ENCODE measurements at regions not wholly inside any gene's neighbourhood (a gene's known extent, or its start where the extent isn't known, plus 50 kb on each side); places are given as distances from the start of the nearest gene placed in this dataset.
A peak's percentile ranks its signal among the peaks of the same experiment; 100 is the strongest.

DNA sequence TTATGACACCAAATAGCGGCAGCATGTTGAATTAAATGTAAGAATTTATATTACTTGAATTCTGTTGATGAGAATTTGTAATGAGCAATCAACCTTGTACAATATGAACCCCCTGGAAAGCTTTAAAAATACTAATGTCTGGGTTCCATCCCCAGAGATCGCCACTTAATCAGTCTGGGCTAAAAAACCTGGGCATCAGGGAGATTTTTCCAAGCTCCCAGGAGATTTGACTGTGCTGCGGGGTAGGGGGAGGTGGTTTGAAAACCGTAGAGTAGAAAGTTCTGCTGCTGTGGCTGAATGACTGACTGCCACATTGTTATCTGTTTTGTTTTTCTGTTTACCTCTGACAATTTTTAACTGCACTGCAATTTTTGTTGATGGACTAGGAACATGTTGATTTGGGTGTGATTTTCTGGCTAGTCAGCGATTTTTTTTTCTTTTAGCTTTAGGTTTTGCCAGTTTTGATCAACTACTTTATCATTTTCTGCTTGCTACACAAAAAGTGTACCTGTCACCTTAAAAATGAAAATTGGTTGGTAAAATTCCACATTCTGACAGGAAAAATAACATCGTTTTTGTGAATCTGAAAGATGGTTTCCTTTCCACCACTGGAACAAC lies 79.3 kb downstream of the PCTP start:
- DNase-seq (ENCODE audit: low read depth in 3 of 3), result no peak

DNA sequence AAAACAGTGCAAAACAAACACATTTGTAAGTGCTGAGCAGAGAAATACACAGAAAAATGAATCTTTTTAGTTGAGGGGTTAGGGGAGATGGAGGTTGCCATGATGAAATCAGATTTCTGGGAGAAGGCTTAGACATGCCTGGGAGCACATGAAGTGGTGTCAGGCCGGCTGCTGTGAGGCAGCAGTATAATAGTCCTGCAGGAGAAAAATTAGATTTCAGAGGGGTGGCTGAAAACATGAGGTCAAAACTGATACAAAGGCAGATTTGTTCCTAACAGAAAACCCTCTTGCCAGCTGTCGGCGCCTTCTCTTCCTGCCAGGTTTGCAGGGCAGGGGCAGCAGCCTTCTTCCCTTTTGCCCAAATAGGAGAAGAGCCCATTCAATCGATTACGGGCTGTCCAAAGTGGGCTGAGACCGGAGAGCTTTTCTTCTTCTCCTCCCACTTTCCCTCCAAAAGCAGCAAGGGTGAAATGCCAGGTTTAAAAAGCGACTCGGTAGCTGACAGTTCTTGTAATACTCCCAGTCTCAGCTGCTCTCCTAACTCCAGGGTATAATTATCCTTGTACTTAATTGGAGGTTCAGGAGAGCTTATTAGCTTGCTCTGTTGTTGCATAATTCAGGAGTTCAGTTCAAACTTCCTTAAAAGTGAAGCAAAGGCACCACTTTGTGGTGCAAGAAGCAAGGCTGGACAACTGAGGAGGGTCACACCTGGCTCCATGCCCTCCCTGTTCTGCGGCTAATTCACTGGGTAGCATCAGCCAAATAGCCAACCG lies 80.0 kb downstream of the PCTP start:
- DNase-seq (ENCODE audit: low read depth in 3 of 3), result no peak

DNA sequence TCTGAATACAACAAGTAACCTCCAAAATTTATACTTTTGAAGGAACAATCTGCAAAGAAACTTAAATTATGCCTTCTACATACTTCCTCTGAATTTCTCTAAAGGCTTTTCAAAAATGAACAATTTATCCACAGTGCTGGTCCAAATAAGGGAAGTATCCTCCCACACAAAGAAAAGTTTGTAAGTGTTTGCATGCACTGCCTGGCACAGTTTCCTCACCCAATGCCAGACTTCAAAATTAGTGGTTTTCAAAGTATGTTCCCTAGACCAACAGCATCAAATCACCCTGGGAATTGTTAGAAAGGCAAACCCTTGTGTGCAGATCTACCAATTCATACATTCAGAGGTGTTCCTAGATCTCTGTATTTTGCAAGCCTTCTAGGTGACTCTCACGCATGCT lies 82.5 kb downstream of the PCTP start:
- DNase-seq (ENCODE audit: low read depth in 3 of 3), result no peak

DNA sequence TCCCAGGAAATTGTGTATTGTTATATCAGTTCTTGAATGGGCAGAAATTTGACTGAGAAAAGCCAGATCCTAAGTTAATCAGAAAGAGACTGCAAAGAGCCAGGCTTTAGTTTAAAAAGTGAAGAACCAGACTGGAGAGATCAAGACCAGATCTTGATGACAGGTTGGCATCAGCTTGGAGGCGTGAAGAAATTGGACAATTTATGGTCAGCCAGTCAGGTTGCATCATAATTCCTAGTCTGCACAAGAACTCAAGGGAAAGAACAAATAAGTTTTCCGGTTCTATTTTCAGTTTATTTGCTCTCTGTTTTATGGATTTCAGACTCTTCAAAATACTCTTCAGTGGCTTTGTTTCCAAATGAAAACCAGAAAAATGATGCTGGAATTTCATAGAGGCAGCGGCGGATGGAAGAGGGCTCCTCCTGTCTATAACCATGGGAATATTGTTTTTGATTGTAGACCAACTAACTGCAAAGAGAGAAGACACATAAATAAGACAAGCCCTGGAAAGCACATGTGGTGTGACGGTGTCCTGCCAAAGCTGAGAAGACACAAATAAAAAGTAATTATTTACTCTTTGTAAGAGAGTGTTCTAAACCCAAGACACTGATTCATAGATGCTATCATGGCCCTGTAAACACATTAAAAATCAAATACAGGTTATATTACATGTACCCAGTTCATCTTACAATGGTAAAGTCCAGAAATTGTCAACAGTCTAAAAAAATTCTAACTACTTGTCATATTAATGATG lies 91.7 kb downstream of the PCTP start:
- DNase-seq (ENCODE audit: low read depth in 3 of 3), result no peak

DNA sequence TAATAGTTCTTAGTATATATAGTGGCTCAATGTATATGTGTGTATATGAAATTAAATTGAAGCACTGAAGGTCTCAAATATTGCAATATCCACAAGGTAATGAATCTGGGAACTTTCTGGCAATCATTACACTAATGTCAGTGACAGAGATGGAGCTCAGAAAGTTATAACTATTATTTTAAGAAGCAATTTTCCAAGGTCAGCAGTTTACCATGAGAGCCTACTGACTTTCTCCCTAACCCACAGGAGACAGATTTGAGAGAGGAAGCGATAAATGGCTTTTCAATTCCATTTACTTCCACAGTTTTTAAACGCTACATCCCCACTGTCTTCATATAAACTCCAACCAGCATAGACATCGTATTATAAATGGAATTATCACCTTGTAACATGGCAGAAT lies 92.9 kb downstream of the PCTP start:
- DNase-seq (ENCODE audit: low read depth in 3 of 3), result no peak

DNA sequence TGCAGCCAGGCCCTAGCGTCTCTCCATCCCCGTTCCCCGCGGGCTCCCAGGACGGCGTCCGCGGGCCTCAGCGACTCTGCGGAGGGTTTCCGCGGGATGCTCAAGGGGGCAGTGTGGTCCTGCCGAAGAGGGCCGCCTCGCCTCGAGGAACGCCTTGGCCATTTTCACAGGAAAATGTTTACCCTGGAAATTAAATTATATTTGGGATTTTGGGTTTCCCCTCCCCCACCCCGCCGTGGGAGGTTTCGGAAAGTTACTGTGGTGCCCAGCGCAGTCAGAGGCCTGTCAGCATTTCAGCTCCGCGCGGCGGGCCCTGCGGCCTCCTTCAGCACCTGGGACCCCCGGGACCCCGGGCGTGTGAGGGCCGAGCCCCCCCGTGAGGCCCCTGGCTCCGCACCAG lies 94.5 kb downstream of the PCTP start:
- peak in 1 of 3 donors; percentile 0 for DNase-seq (ENCODE audit: low read depth in 3 of 3)

DNA sequence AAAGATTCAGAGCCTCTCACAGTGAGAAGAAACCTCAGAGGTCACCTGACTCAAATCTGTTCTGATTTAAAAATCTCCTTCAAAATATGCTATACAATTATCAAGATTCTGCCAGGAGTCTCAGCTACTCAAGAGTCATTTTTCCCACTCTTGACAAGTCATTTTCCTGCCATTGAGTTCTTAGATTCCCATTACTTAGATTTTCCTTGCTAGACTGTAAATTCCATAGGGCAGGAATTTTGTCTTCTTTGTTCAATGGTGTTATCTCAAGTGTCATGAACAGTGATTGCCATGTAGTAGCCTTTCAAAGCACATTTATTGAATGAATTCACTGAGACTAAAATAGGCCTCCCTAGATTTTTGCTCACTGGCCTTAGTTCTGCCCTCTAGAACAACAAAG lies 95.9 kb downstream of the PCTP start:
- no peak for DNase-seq (ENCODE audit: low read depth in 3 of 3)

DNA sequence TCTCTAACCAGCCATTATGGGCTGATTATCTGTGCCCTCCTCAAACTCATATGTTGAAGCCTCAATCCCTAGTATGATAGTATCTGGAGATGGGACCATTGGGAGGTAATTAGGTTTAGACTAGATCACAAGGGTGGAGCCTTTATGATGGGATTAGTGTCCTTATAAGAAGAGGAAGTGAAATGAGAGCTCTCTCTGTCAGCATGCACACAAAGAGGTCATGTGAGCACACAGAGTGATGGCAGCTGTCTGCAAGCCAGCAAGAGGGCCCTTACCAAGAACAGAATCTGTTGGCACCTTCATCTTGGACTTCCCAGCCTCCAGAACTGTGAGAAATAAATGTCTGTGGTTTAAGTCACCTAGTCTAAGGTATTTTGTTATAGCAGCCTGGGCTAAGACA lies 101.9 kb downstream of the PCTP start:
- no peak for DNase-seq (ENCODE audit: low read depth in 3 of 3)

DNA sequence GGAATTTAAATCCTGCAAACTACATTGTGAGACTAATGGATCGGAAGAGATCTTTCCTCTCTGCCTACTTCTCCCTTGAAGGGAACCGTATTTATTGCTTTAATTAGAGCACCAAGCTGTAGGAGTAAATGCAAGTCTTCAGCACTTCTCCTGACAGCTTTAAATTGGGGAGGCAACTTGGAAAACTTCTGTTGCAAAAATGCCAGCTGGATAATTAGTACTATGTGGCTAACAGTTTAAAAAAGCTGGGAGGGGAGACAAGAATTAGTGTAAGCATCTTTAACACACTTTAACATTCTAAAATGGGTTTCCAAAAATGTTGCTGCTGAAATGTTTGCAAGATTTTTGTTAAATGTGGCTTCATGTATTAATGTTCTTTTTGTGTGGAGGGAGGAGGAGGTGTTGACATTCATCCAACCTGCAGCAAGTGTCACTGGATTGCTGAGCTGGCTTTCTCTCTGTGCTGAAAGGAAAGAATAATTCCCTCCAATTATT lies 108.5 kb downstream of the PCTP start:
- DNase-seq (ENCODE audit: low read depth in 3 of 3), result no peak

DNA sequence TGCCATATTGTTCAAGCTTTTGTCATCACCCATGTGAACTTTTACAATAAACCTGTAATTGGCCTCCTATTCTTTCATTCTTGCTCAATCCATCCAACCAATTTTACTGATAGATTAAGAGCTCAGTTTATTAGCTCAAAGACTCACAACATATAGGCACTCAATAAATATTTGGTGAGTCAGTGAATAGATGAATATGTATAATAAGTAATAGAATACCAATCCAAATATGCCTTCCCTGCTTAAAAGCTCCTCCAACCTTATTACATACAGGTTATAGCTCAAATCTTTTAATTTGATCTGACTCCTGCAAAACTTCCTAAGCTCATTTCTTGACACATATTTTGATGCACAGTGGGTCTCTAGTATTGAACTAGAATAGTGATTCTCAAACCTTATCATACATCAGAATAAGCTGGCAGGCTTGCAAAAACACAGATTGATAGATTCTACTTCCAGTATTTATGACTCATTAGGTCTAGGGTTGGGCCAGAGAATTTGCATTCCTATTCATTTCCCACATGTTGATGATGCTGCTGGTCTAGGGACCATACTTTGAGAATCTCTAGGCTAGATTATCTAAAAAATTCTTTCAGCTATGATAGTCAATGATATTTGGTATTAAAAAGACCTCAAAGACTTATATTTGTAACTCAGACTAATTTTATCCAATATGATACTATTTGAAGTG lies 114.4 kb downstream of the PCTP start:
- DNase-seq (ENCODE audit: low read depth in 3 of 3), result no peak

DNA sequence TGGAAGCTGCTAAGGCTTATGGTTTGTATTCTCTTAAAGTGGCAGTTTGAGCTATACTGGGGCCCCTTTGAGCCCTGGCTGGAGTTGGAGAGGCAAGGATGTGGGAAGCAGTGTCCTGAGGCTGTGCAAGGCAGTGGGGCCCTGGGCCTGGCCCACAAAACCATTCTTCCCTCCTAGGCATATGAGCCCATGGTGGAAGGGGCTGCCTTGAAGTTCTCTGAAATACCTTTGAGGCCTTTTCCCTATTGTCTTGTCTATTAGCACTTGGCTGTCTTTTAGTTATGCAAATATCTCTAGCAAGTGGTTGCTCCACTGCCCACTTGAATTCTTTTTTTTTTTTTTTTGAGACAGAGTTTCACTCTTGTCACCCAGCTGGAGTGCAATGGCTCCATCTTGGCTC lies 119.2 kb downstream of the PCTP start:
- DNase-seq (ENCODE audit: low read depth in 3 of 3), result no peak

DNA sequence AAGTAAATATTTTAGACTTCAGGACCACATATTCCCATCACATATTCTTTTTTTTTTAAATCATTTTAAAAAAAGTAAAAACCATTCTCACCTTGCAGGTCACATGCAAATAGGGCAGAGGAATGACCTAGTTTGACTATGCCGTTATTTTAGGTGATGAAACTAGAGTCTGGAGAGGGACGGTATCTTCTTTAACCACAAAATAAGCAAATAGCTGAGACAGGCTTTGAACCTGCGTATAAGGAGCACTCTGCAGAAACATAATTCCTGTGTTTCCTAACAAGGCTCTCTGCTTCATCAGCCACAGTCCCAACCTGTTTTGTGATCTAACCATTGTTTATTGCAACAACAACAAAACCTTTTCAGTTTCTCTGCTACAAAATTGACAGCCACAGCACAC lies 121.5 kb downstream of the PCTP start:
- no peak for DNase-seq (ENCODE audit: low read depth in 3 of 3)

DNA sequence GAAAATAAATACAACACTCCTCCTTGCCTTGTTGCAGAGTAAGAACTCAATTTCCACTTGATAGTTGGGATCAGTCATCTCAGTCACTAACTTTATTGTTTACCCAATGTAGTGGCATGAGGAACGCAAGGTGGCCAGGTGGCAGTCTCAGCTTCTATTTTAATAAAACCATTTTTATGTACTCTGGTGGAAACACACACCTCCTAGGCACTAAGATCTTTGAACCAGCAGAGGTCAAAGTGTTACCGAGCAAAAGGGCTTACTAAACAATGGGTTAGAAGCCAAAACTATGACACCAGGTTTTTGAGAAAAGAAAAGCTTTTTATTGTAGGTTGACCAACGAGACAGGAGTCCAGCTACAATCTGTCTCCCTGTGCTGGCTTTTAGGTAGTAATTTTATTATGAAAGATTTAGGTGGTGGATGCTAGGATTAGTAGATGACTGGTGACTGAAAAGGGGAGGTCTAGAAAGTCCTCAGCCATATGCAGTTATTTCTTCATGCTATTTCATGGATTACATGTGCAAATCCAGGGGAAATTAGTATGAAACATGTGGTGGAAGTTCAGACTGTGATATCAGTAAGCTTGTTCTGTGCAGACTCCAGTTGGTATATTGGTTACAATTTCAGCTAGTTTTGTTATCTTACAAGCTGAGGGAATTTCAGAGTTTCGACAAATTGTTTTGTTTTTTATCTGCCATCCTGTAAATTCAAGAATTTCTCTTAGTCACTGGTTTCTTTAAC lies 122.3 kb downstream of the PCTP start:
- no peak for DNase-seq (ENCODE audit: low read depth in 3 of 3)

DNA sequence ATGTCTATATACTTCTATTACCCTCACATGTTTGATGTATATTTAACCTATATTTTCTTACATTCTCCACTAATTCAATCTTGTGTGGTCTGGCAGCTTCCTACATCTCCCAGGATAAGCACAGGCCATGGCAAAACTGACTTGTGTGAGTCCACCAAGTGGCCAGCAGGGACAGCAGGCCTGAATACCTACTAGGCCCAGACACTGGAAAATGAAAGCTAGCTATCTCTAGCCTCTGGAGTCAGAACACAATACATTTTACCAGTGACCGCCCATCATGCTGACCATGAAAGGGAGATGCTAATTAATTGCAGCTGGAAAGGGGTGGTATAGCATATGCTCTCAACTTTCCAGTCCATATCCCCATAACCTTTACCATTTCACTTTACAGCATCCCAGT lies 132.3 kb downstream of the PCTP start:
- no peak for DNase-seq (ENCODE audit: low read depth in 3 of 3)

DNA sequence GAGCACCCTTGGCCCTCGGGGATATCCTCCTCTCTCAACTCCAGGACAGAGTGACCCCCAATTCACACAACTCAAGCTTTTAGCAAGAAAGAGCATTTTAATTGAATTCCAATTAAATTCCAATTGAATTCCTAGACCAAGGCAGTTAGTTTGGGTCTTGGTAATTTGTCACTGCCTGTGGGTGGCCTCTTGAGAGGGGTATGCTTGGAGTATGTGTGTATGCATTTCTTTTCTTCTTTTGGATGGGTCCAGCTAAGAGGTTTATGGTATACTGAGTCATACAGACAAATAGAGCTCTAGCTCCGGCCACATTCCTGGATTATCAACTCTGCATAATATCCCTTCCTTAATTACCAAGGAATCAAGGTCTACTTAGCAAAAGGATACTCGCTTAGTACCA lies 136.7 kb downstream of the PCTP start:
- DNase-seq (ENCODE audit: low read depth in 3 of 3), result no peak

DNA sequence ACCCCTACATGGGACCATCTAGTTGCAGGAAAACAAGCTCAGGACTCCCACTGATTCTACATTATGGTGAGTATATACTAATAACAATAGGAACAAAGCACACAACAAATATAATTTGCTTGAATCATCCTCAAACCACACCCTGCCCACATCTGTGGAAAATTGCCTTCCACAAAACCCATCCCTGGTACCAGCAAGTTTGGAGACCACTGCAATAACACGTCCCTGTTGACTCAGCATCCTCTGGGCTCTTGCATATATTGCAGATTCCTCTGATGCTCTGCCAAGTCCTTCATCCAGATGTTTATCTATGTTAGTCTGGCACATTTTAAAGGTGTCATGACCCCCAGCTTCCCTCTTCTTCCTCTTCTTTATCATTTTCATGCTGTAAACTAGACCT lies 138.4 kb downstream of the PCTP start:
- DNase-seq (ENCODE audit: low read depth in 3 of 3), result no peak

DNA sequence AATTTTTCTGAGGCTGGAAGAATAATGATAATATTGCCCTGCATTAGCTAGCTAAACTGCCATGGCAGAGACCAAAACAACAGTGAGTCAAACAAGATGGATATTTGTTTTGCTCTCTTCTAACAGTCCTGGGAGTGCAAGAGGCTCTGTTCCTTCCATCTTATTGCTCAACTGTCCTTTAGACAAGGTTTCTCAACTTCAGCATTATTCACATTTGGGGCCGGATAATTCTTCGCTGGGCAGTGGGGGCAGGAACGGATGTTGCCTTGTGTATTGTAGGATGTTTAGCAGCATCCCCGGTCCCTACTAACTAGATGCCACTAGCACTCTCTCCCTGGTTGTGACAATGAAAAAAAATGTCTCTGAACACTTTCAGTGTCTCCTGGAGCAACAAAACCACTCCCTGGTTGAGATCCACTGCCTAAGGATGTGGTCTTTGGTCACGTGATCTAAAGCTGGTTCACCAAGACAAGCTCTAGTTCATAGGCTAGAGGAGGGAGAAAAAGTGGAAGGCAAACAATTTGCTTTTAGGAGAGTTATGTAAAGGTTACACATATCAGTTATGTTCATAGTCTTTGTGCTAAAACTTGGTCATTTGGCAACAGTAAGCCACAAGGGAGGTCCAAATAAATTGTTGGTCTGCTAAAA lies 144.4 kb downstream of the PCTP start:
- DNase-seq (ENCODE audit: low read depth in 3 of 3), result no peak

DNA sequence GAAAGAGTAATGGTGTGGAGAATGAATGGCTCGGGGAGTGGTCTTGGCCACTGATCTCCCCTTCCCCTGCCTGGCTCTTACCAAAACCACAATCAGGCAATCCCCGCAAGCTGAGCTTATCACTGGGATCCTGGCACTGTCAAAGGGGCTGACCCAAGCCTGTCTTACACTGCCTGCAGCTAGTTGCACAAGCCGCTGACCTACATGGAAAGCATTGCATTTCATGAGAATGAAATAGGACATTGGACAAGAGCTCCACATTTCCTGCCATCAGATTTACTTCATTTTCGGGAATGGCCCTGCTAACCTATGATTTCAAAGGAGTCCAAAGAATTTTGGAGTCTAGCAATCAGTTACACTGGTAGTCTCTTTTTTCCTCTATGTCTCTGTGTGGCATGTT lies 146.4 kb downstream of the PCTP start:
- DNase-seq (ENCODE audit: low read depth in 3 of 3), result no peak

DNA sequence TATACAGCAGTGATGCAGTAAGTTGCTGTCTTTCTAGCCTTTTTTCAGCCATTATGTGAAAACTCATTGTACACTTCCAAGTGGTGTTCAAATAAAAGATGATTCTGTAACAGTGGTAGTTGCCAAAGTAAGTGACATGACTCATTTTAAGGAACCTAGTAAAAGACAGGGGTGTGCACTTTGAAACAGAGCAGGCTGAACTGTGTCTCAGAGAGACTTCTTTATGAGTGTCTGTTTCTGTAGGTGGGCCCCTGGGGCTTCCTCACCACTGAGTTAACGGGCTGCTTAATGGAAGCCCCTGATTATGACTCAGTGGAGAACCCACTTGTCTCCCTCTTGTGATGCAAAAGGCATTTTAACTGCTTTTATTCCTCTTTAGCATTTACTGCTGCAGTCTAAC lies 147.3 kb downstream of the PCTP start:
- no peak for DNase-seq (ENCODE audit: low read depth in 3 of 3)

DNA sequence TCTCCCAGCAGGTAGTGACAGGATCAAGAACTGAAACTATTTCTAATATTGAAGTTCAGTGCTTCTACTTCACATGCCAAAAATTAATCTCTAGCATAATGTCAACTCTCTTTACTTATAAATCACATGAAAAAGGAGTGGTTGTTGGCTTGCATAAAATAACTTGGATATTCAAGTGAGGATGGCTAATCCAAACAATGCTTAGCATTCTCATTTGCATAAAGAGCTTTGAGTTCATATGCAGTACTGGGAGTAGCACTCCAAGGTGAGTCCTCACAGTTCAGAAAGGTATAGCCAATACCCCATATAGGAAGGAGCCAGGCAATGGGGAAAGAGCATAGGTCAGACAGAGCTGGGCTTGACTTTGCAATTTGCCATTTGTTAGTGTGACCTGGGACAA lies 149.3 kb downstream of the PCTP start:
- no peak for DNase-seq (ENCODE audit: low read depth in 3 of 3)

DNA sequence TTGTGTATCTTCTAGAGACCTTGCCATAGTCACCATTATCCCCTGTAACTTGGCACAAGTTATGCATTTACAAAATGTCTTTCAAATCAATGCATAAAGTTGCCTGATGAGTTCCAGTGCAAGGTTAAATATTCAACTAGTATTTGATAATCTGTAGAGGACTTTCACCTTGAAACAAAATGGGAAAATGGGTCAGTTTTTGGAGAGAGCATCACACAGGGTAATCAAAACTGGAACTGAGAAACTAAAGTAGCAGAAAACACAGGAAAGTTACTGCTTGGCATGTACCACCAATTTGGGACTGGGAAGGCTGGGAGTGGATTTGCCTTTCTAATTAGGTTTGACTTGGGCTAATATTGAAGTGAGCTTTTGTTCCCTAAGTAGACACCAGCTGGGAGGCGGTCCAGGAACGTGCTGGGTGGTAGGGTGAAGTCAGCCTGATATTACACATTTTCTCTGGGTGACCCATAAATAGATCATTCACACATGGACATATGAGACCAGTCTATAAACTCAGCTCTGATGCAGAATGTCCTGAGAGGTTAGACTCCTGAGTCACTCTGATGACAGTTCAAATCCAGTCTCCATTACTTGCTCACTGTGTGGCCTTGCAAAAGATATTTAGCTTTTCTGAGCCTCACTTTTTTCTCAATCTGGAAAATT lies 152.3 kb downstream of the PCTP start:
- no peak for DNase-seq (ENCODE audit: low read depth in 3 of 3)

All from stimulated activated CD4-positive, alpha-beta T cell treated with anti-CD3 and anti-CD28 coated beads, TNF-alpha, amount 100 ng/mL, for 48 hours (primary cell).